C4-2B (cell line): ENCODE measurements at regions not wholly inside any gene's neighbourhood (a gene's known extent, or its start where the extent isn't known, plus 50 kb on each side); places are given as distances from the start of the nearest gene placed in this dataset.

Experiments used
- ZFX ChIP-seq: fragments of 450-650 bp; IDR thresholded peaks from 2 replicates; pipeline ENCODE4 v1.6.1; 2017
- TF ChIP-seq, protein P1 (sequence below): fragments of 450-650 bp; conservative IDR thresholded peaks from 2 replicates; pipeline ENCODE4 v1.5.1; 2017; ENCODE audit warnings: mild to moderate bottlenecking

GRCh38 chrX:40224658-40225057 is 126.9 kb upstream of the BCOR start:
- TF ChIP-seq, protein P1, sequence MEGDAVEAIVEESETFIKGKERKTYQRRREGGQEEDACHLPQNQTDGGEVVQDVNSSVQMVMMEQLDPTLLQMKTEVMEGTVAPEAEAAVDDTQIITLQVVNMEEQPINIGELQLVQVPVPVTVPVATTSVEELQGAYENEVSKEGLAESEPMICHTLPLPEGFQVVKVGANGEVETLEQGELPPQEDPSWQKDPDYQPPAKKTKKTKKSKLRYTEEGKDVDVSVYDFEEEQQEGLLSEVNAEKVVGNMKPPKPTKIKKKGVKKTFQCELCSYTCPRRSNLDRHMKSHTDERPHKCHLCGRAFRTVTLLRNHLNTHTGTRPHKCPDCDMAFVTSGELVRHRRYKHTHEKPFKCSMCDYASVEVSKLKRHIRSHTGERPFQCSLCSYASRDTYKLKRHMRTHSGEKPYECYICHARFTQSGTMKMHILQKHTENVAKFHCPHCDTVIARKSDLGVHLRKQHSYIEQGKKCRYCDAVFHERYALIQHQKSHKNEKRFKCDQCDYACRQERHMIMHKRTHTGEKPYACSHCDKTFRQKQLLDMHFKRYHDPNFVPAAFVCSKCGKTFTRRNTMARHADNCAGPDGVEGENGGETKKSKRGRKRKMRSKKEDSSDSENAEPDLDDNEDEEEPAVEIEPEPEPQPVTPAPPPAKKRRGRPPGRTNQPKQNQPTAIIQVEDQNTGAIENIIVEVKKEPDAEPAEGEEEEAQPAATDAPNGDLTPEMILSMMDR: no peak
- no peak for TF ChIP-seq ZFX
